Smooth muscle cell (in vitro differentiated cells): ENCODE measurements at regions not wholly inside any gene's neighbourhood (a gene's known extent, or its start where the extent isn't known, plus 50 kb on each side); places are given as distances from the start of the nearest gene placed in this dataset.
"Not testable (repeated sequence)": the region's sequence is repeated elsewhere in the genome, so short reads cannot be mapped to it uniquely, and the experiment has no call there.

Experiments
- DNase-seq: peaks from one replicate; lab custom pipeline; 2025; ENCODE audit not compliant: unreplicated experiment; lab: John Stamatoyannopoulos, UW
- H2AFZ ChIP-seq: fragments of 200-600 bp; sonication (generic); 2 replicates; pipeline ENCODE4 v1.6.0; 2016; ENCODE audit warnings: antibody characterized with exemption, low read depth, mild to moderate bottlenecking
- H3F3A ChIP-seq: fragments of 200-600 bp; sonication (generic); 2 replicates; pipeline ENCODE4 v1.6.0; 2017; ENCODE audit warnings: antibody characterized with exemption, low read depth
- H3K27ac ChIP-seq: fragments of 200-600 bp; sonication (generic); 2 replicates; pipeline ENCODE4 v1.5.1; 2016; ENCODE audit warnings: low read depth, mild to moderate bottlenecking
- H3K27me3 ChIP-seq: fragments of 200-600 bp; sonication (generic); 2 replicates; pipeline ENCODE4 v1.6.1; 2016; ENCODE audit warnings: low read depth, mild to moderate bottlenecking
- H3K36me3 ChIP-seq: fragments of 200-600 bp; sonication (generic); 2 replicates; pipeline ENCODE4 v1.5.1; 2016; ENCODE audit warnings: low read depth
- H3K4me1 ChIP-seq: fragments of 200-600 bp; sonication (generic); 2 replicates; pipeline ENCODE4 v1.5.1; 2016; ENCODE audit warnings: low read depth
- H3K4me2 ChIP-seq: fragments of 200-600 bp; sonication (generic); 2 replicates; pipeline ENCODE4 v1.6.0; 2016; ENCODE audit warnings: mild to moderate bottlenecking
- H3K4me3 ChIP-seq: fragments of 200-600 bp; sonication (generic); 2 replicates; pipeline ENCODE4 v1.5.1; 2016; ENCODE audit warnings: mild to moderate bottlenecking
- H3K79me2 ChIP-seq: fragments of 200-600 bp; sonication (generic); 2 replicates; pipeline ENCODE4 v1.6.0; 2016; ENCODE audit warnings: low read depth, mild to moderate bottlenecking
- H3K9ac ChIP-seq: fragments of 200-600 bp; sonication (generic); 2 replicates; pipeline ENCODE4 v1.6.0; 2016; ENCODE audit warnings: low read depth
- H3K9me3 ChIP-seq: fragments of 200-600 bp; sonication (generic); replicated peaks from 2 replicates; pipeline ENCODE4 v1.5.1; 2016; ENCODE audit warnings: low read depth
- H4K20me1 ChIP-seq: fragments of 200-600 bp; sonication (generic); 2 replicates; pipeline ENCODE4 v1.6.0; 2016; ENCODE audit warnings: low read depth
- CTCF ChIP-seq: fragments of 200-600 bp; sonication (generic); IDR thresholded peaks from 2 replicates; pipeline ENCODE4 v1.5.1; 2017; ENCODE audit warnings: borderline replicate concordance, mild to moderate bottlenecking, antibody characterized with exemption; ENCODE audit not compliant: insufficient read depth, poor library complexity, severe bottlenecking
- WGBS: methylation state at CpG from one replicate; pipeline ENCODE4 v1.1.7; 2016; ENCODE audit warnings: low lambda C conversion rate; 5-methylcytosine and 5-hydroxymethylcytosine counted together

GRCh38 chr2:159872353-159872752 is 74.3 kb upstream of the CD302 start:
- peaks cover 8% of the 10 kb centered on the region for H3K4me1 ChIP-seq
- no peaks in the 10 kb centered on the region for H3F3A ChIP-seq
- H3K9ac ChIP-seq = no peak overlapping the region
- no peak overlapping the region for H3K4me2 ChIP-seq
- no peaks in the 10 kb centered on the region for H4K20me1 ChIP-seq
- no peaks in the 10 kb centered on the region for H3K79me2 ChIP-seq
- H2AFZ ChIP-seq = no peak overlapping the region
- 93% methylated on average over 2 of the region's 2 CpGs for WGBS
- H3K9me3 ChIP-seq = no peaks in the 10 kb centered on the region
- no peak for DNase-seq
- H3K4me3 ChIP-seq = no peak overlapping the region
- H3K27me3 ChIP-seq = peaks cover 12% of the 10 kb centered on the region
- no peak for TF ChIP-seq CTCF
- H3K27ac ChIP-seq = no peak overlapping the region
- no peaks in the 10 kb centered on the region for H3K36me3 ChIP-seq

GRCh38 chr2:159868598-159869159 is 70.7 kb upstream of the CD302 start:
- not testable (repeated sequence) for H4K20me1 ChIP-seq, H2AFZ ChIP-seq, H3F3A ChIP-seq, H3K9ac ChIP-seq, H3K9me3 ChIP-seq, DNase-seq, H3K27ac ChIP-seq, H3K27me3 ChIP-seq, H3K4me2 ChIP-seq, H3K79me2 ChIP-seq, H3K4me3 ChIP-seq, H3K36me3 ChIP-seq
- 87% methylated on average over 7 of the region's 7 CpGs for whole genome bisulfite sequencing
- peaks cover 20% of the 10 kb centered on the region for H3K4me1 ChIP-seq

- Histone ChIP-seq H3F3A (no peaks in the 10 kb centered on the region), H3K27ac (peak overlapping the region; percentile 29), H3K4me2 (peak overlapping the region; percentile 38), H3K9me3 (no peaks in the 10 kb centered on the region), H3K9ac (no peak overlapping the region), H3K36me3 (no peaks in the 10 kb centered on the region), H2AFZ (no peak overlapping the region), H3K27me3 (no peaks in the 10 kb centered on the region), H3K4me3 (no peak overlapping the region), H4K20me1 (no peaks in the 10 kb centered on the region), H3K4me1 (peaks cover 20% of the 10 kb centered on the region), H3K79me2 (no peaks in the 10 kb centered on the region)
- no peak for DNase-seq
- no peak for TF ChIP-seq CTCF
Observed at GRCh38 chr2:159867567-159868361, 69.8 kb upstream of the CD302 start.

- Histone ChIP-seq H3K27ac (no peak overlapping the region), H2AFZ (no peak overlapping the region), H3K27me3 (peaks cover 18% of the 10 kb centered on the region), H3K4me2 (no peak overlapping the region), H3K9me3 (no peaks in the 10 kb centered on the region), H3K9ac (no peak overlapping the region), H3K4me1 (peaks cover 20% of the 10 kb centered on the region), H4K20me1 (no peaks in the 10 kb centered on the region), H3K79me2 (no peaks in the 10 kb centered on the region), H3K36me3 (no peaks in the 10 kb centered on the region), H3F3A (no peaks in the 10 kb centered on the region), H3K4me3 (no peak overlapping the region)
- whole genome bisulfite sequencing = 70% methylated on average over 2 of the region's 2 CpGs
- TF ChIP-seq CTCF = no peak
- DNase-seq = no peak
Observed at GRCh38 chr2:159863526-159864160, 65.6 kb upstream of the CD302 start.
